Left ventricle myocardium superior (tissue), 1 donor: ENCODE measurements at regions not wholly inside any gene's neighbourhood (a gene's known extent, or its start where the extent isn't known, plus 50 kb on each side); places are given as distances from the start of the nearest gene placed in this dataset.
"Not testable (repeated sequence)": the region's sequence is repeated elsewhere in the genome, so short reads cannot be mapped to it uniquely, and the experiment has no call there.

Experiments
- ATAC-seq: fragments of 200-7000 bp; cut with Tn5 transposase; one replicate; pipeline ENCODE4 v1.9.1; 2020; ENCODE audit warnings: mild to moderate bottlenecking, moderate library complexity
- DNase-seq: peaks from one replicate; pipeline ENCODE4 v3.0.0-alpha.2; 2020
- intact Hi-C: fragments of 100-400 bp; cut with micrococcal nuclease; formaldehyde crosslinking; loops from one replicate; pipeline ENCODE4 v1.11.0; 2022
- donor health status: DM: no; HTN: yes; CAD: no; lungs with severe emphysema.

- no peak for DNase-seq
- intact Hi-C loops, result no loop called here
- ATAC-seq, result no peak
Measured at GRCh38 chr16:65822148-65822547, 544.3 kb upstream of the CDH5 start.

- intact Hi-C loops, result no loop called here
- no peak for ATAC-seq
- DNase-seq, result no peak
Measured at GRCh38 chr16:65819136-65819898, 547.2 kb upstream of the CDH5 start.

- DNase-seq, result no peak
- ATAC-seq, result no peak
- intact Hi-C loops, result no loop called here
Measured at GRCh38 chr16:65817799-65818198, 548.7 kb upstream of the CDH5 start.

GRCh38 chr16:65817066-65817465, 549.4 kb upstream of the CDH5 start:
- intact Hi-C loops, result no loop called here
- no peak for ATAC-seq
- DNase-seq, result no peak

- ATAC-seq (no peak), DNase-seq (no peak)
- intact Hi-C loops, result no loop called here
Measured at GRCh38 chr16:65816556-65816955, 549.9 kb upstream of the CDH5 start.

- intact Hi-C loops, result no loop called here
- ATAC-seq (no peak), DNase-seq (no peak)
Measured at GRCh38 chr16:65815707-65816106, 550.8 kb upstream of the CDH5 start.

- ATAC-seq, DNase-seq, intact Hi-C loops: not testable (repeated sequence)
Measured at GRCh38 chr16:65813879-65814278, 552.6 kb upstream of the CDH5 start.

GRCh38 chr16:65809627-65810026, 556.9 kb upstream of the CDH5 start:
- intact Hi-C loops, result no loop called here
- ATAC-seq, result no peak
- no peak for DNase-seq

- intact Hi-C loops, result no loop called here
- no peak for ATAC-seq
- no peak for DNase-seq
Measured at GRCh38 chr16:65808790-65809189, 557.7 kb upstream of the CDH5 start.

- intact Hi-C loops, result no loop called here
- DNase-seq (no peak), ATAC-seq (no peak)
Measured at GRCh38 chr16:65807858-65808257, 558.6 kb upstream of the CDH5 start.

- ATAC-seq, intact Hi-C loops, DNase-seq: not testable (repeated sequence)
Measured at GRCh38 chr16:65805704-65806103, 560.8 kb upstream of the CDH5 start.

- DNase-seq (no peak), ATAC-seq (no peak)
- intact Hi-C loops, result no loop called here
Measured at GRCh38 chr16:65796481-65796880, 570.0 kb upstream of the CDH5 start.

- ATAC-seq (no peak), DNase-seq (no peak)
- intact Hi-C loops, result no loop called here
Measured at GRCh38 chr16:65794973-65795372, 571.5 kb upstream of the CDH5 start.

- intact Hi-C loops, result no loop called here
- no peak for DNase-seq
- no peak for ATAC-seq
Measured at GRCh38 chr16:65793781-65794180, 572.7 kb upstream of the CDH5 start.

GRCh38 chr16:65790768-65791167, 575.7 kb upstream of the CDH5 start:
- ATAC-seq (no peak), DNase-seq (no peak)
- intact Hi-C loops, result no loop called here

GRCh38 chr16:65789161-65789945, 577.1 kb upstream of the CDH5 start:
- no peak for DNase-seq
- ATAC-seq, result no peak
- intact Hi-C loops, result no loop called here

GRCh38 chr16:65788434-65789140, 577.9 kb upstream of the CDH5 start:
- ATAC-seq, result no peak
- intact Hi-C loops, result no loop called here
- DNase-seq, result no peak

GRCh38 chr16:65787921-65788320, 578.6 kb upstream of the CDH5 start:
- intact Hi-C loops, result no loop called here
- no peak for DNase-seq
- no peak for ATAC-seq

GRCh38 chr16:65786916-65787315, 579.6 kb upstream of the CDH5 start:
- ATAC-seq (peak; percentile 81), DNase-seq (peak; percentile 63)
- intact Hi-C loops, result no loop called here
